IPS DF 19.7 (cell line): ENCODE measurements at regions not wholly inside any gene's neighbourhood (a gene's known extent, or its start where the extent isn't known, plus 50 kb on each side); places are given as distances from the start of the nearest gene placed in this dataset.

Source experiments
- DNase-seq: peaks from one replicate; pipeline ENCODE4 v3.0.0-alpha.2; 2013; ENCODE audit warnings: low read depth, low spot score

DNA sequence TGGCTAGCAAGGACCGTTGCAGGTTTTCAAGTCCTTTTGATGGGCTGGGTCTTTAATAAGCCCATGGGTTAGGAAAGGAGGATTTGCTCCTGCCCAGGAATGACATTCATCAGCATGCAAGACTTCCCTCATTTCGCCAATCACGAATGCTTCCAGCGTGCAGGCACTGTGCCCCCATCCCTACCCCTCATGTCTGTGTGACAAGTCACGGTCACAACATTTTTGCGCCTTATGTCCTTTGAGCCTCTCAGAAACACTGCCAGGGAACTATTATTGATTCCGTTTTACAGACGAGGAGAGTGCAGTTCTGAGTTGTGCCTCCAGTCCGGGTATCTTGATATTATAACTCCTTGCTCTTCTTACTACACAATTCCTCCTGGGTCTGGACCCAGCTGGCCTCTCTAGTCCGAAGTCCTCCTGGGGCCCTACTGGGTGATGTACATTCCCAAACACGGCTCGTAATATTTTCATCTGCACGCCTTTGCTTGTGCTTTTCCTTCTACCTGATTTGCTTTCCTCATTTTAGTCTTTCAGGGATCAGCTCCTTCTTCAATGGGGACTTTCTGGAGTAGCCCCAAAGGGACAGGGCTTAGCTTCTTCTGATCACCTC is 101.8 kb upstream of the MYCN start:
- no peak for DNase-seq

- DNase-seq = no peak
Measured at GRCh38 chr2:15839426-15840124, 100.8 kb upstream of the MYCN start.

DNA sequence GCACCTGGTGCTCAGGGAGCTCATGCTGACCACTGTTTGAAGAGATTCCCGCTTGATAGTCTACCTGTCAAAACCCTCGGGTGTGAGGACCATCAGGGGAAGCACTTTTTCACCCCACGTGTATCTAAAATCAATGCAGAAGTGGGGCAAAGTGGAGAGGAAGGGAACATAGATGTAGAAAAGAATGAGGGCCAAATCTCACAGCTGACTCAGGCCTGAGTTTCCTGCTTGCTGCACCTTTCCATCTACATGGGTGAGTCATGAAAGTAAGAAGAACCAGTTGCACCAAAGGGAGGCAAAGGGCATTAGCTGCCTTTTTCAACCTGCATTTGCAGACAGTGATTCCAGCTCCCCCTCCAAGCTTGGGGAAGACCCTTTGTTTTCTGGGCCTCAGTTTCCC is 100.2 kb upstream of the MYCN start:
- DNase-seq = no peak

- no peak for DNase-seq
Measured at GRCh38 chr2:15840969-15841368, 99.4 kb upstream of the MYCN start.

GRCh38 chr2:15841776-15842560 is 98.4 kb upstream of the MYCN start:
- DNase-seq = no peak

GRCh38 chr2:15842758-15843666 is 97.3 kb upstream of the MYCN start:
- DNase-seq = no peak

DNA sequence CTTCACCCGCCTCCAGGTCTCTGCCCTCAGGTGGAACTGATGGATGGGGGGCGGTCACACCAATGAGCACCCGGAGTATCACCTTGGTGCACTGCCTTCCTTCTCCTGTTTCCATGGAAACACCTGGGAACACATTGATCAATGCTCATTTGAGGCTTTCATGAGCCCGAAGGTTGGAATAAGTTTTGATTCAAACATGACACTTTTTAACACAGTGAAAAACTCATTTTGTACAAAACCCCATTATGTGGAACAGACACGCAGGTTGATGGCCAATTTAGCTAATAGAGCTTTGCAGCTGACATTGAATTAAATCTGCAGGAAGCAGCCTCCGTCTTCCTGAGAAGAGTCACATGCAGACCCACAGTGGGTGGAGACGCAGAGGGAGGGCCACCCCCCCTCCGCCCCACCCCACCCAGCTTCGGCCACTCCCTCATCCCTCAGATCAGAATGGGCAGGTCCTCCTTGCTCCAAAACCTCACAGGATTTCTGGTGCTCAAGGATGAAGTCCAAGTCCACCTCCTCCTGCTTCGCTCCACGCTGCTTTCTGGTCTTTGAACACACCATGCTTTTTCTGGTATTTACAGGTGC is 96.0 kb upstream of the MYCN start:
- DNase-seq = no peak

GRCh38 chr2:15845294-15845693 is 95.1 kb upstream of the MYCN start:
- DNase-seq = no peak

GRCh38 chr2:15845737-15846405 is 94.5 kb upstream of the MYCN start:
- no peak for DNase-seq

- DNase-seq = no peak
Measured at GRCh38 chr2:15846626-15847025, 93.7 kb upstream of the MYCN start.

GRCh38 chr2:15850534-15850933 is 89.8 kb upstream of the MYCN start:
- DNase-seq = no peak

- no peak for DNase-seq
Measured at GRCh38 chr2:15851076-15851693, 89.2 kb upstream of the MYCN start.

DNA sequence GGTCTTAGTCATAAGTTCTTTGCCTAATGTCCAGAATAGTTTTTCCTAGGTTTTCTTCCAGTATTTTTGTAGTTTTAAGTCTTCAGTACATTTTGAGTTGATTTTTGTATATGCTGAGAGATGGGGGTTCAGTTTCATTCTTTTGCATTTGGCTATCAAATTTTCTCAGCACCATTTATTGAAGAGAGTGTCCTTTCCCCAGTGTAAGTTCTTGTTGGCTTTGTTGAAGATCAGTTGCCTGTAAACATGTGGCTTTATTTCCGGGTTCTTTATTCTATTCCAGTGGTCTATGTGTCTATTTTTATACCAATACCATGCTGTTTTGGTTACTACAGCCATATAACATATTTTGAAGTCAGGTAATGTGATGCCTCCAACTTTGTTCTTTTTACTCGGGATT is 87.5 kb upstream of the MYCN start:
- no peak for DNase-seq

- no peak for DNase-seq
Measured at GRCh38 chr2:15853903-15854302, 86.4 kb upstream of the MYCN start.

DNA sequence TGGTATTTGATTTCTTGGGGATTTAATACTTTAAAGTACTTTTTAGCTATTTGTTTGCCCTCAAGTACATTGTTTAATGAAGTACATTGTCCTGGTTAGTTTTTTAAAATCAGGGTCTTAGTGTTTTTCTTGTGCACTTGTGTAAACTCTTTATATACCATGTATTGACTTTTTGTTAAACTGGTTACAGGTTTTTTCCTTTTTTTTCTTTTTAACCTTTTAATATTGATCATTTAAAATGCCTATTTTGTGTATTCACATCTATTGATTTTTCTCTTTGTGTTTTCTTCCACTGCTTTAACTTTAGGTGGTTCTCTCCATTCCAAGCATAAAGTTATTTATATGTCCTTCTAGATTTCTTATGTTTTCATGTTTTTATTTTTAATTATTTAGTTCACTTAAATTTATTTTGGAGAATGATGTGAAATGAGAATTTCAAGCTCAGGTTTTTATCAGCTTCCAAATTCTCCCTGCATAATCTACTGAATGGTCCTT is 84.5 kb upstream of the MYCN start:
- no peak for DNase-seq

DNA sequence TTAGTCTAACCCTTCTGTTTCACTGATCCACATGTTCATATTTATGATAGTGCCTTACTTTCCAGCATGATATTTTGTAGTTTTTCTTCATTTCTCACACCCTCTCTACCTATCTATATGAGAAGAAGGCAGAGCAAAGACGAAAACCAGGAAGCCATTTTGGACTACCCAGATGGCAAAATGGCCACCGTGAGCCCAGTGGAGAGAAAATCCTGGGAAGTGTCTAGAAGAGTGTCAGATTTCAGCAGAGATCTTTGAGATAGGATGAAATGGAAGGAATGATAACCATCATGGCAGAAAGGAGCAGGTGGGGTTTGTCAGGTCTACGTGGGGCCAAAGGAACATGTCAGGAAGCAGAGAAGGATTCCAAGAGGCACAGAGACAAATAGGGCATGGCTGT is 84.0 kb upstream of the MYCN start:
- no peak for DNase-seq

GRCh38 chr2:15858466-15858865 is 81.9 kb upstream of the MYCN start:
- no peak for DNase-seq

DNA sequence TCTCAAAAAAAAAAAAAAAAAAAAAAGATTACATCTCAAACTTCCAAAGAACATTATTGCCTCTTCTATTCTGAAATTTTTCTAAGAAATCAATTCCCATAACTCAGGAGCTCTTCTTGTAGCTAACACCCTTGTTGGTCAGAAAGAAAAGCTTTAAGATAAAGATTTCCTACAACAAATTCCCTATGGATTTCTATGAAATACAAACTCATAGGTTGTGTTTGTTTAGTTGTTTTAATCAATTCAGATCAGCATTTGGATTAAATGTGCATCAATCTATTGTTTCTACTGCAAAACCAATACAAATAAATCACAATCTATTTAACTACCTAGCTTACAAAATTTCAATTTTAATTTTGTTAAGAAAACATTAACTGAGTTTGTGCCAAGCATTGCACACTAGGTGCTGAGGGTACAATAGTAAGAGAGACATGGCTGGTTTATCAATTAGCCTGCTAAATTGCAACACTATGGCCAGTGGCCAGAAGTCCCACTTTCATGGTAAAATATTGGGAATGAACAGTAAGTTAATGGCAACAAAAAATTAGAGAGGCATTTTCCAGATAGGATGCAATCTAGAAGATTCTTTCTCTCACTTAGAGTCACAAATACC is 80.2 kb upstream of the MYCN start:
- no peak for DNase-seq

DNA sequence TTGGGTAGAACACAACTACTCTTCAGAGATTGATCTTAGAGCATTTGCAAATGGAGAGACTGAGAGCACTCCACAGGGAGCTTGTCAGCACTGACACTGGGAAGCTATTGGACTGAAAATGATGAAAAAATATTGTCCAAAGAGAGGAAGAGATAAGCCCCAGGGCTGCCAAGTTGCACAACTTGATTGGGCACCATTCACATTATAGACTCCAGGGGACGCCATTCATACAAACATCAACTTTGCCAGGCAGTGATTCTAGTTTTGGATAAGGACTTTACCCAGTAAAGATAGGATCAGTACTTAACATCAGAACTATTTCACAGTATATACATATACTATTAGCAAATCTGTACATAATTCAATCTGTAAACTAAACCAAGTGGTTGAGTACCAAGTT is 79.6 kb upstream of the MYCN start:
- DNase-seq = no peak
